Eye (tissue), 1 donor: ENCODE measurements at regions not wholly inside any gene's neighbourhood (a gene's known extent, or its start where the extent isn't known, plus 50 kb on each side); places are given as distances from the start of the nearest gene placed in this dataset.
"Not testable (repeated sequence)": the region's sequence is repeated elsewhere in the genome, so short reads cannot be mapped to it uniquely, and the experiment has no call there.

Source experiments
- DNase-seq: peaks from one replicate; pipeline ENCODE4 v3.0.0-alpha.2; 2015

- no peak for DNase-seq
Observed at GRCh38 chr2:35538796-35539195, 816.8 kb upstream of the CRIM1 start.

- DNase-seq = no peak
Observed at GRCh38 chr2:35530615-35531135, 824.9 kb upstream of the CRIM1 start.

- DNase-seq = no peak
Observed at GRCh38 chr2:35526741-35527140, 828.8 kb upstream of the CRIM1 start.

GRCh38 chr2:35522450-35522849 is 833.1 kb upstream of the CRIM1 start:
- no peak for DNase-seq

- DNase-seq = no peak
Observed at GRCh38 chr2:35510636-35511035, 844.9 kb upstream of the CRIM1 start.

GRCh38 chr2:35508601-35509000 is 847.0 kb upstream of the CRIM1 start:
- DNase-seq = no peak

GRCh38 chr2:35504419-35504818 is 851.2 kb upstream of the CRIM1 start:
- no peak for DNase-seq

GRCh38 chr2:35503738-35504199 is 851.8 kb upstream of the CRIM1 start:
- no peak for DNase-seq

GRCh38 chr2:35503311-35503710 is 852.3 kb upstream of the CRIM1 start:
- DNase-seq = no peak

- DNase-seq = no peak
Observed at GRCh38 chr2:35501076-35501475, 854.5 kb upstream of the CRIM1 start.

GRCh38 chr2:35496022-35496421 is 859.6 kb upstream of the CRIM1 start:
- DNase-seq = no peak

GRCh38 chr2:35495182-35495581 is 860.4 kb upstream of the CRIM1 start:
- no peak for DNase-seq

- DNase-seq = not testable (repeated sequence)
Observed at GRCh38 chr2:35478121-35478520, 877.5 kb upstream of the CRIM1 start.

- DNase-seq = peak; percentile 82
Observed at GRCh38 chr2:35468245-35468644, 887.3 kb upstream of the CRIM1 start.

GRCh38 chr2:35463805-35464596 is 891.6 kb upstream of the CRIM1 start:
- DNase-seq = no peak

- DNase-seq = no peak
Observed at GRCh38 chr2:35462226-35462998, 893.2 kb upstream of the CRIM1 start.

- DNase-seq = no peak
Observed at GRCh38 chr2:35461406-35461805, 894.2 kb upstream of the CRIM1 start.

- DNase-seq = no peak
Observed at GRCh38 chr2:35454966-35455638, 900.5 kb upstream of the CRIM1 start.

- DNase-seq = no peak
Observed at GRCh38 chr2:35447821-35448220, 907.8 kb upstream of the CRIM1 start.

- no peak for DNase-seq
Observed at GRCh38 chr2:35447215-35447614, 908.4 kb upstream of the CRIM1 start.

GRCh38 chr2:35443087-35443486 is 912.5 kb upstream of the CRIM1 start:
- no peak for DNase-seq

- DNase-seq = not testable (repeated sequence)
Observed at GRCh38 chr2:35441575-35441974, 914.0 kb upstream of the CRIM1 start.

- DNase-seq = not testable (repeated sequence)
Observed at GRCh38 chr2:35440308-35440707, 915.3 kb upstream of the CRIM1 start.
